ENCODE measurements at regions not wholly inside any gene's neighbourhood (a gene's known extent, or its start where the extent isn't known, plus 50 kb on each side); places are given as distances from the start of the nearest gene placed in this dataset.

- Histone ChIP-seq H2AFZ (ENCODE audit: low read length) (no peak overlapping the region), H2BK20ac (ENCODE audit: low read depth, low read length, poor library complexity, severe bottlenecking) (no peak overlapping the region), H2AK5ac (ENCODE audit: insufficient read length, low read length) (no peak overlapping the region), H2BK5ac (ENCODE audit: insufficient read length, low read length) (no peak overlapping the region), H3K9ac (ENCODE audit: extremely low read depth, insufficient read length, low read length) (no peak overlapping the region), H4K20me1 (ENCODE audit: control insufficient read depth, insufficient read depth, insufficient read length) (no peaks in the 10 kb centered on the region), H3K79me1 (ENCODE audit: insufficient read depth, low read depth, low read length, poor library complexity, severe bottlenecking) (no peaks in the 10 kb centered on the region), H3K56ac (ENCODE audit: insufficient read length, low read depth, low read length) (no peak overlapping the region), H3K27ac (ENCODE audit: insufficient read length, low read depth, low read length) (no peak overlapping the region), H4K5ac (ENCODE audit: insufficient read length, low read depth, low read length) (no peak overlapping the region), H3K27me3 (ENCODE audit: insufficient read depth, low read length) (no peaks in the 10 kb centered on the region), H2BK15ac (ENCODE audit: low read depth, low read length) (no peak overlapping the region), H3K23me2 (ENCODE audit: insufficient read length, low read depth, low read length, poor library complexity, severe bottlenecking) (no peaks in the 10 kb centered on the region), H4K91ac (ENCODE audit: insufficient read length, low read depth, low read length) (no peak overlapping the region), H3K9me3 (ENCODE audit: control insufficient read depth, low read depth, low read length) (no peaks in the 10 kb centered on the region), H3K4me1 (ENCODE audit: insufficient read depth, low read length) (no peaks in the 10 kb centered on the region), H3K4me2 (ENCODE audit: insufficient read depth, insufficient read length, low read length) (no peak overlapping the region), H2BK12ac (ENCODE audit: insufficient read length, low read depth, low read length) (no peak overlapping the region), H3K4ac (ENCODE audit: low read depth, low read length) (no peak overlapping the region), H3T11ph (ENCODE audit: low read length) (no peak overlapping the region), H3K14ac (ENCODE audit: insufficient read depth, low read length) (no peak overlapping the region), H4K8ac (replicated peaks; ENCODE audit: insufficient read length, low read depth, low read length) (no peak overlapping the region), H3K23ac (ENCODE audit: insufficient read length, low read depth, low read length) (no peak overlapping the region), H2BK120ac (ENCODE audit: low read depth, low read length, poor library complexity, severe bottlenecking) (no peak overlapping the region), H3K79me2 (ENCODE audit: insufficient read depth, low read length) (no peaks in the 10 kb centered on the region), H3K18ac (ENCODE audit: insufficient read length, low read depth, low read length) (no peak overlapping the region)
- no peak overlapping the region; a peak in 1 of 7 replicates for H3K27ac Mint-ChIP-seq
- peaks cover 4 to 5% of the 10 kb centered on the region in 2 experiments for H3K4me1 Mint-ChIP-seq
- H3K36me3 Mint-ChIP-seq (ENCODE audit: insufficient read depth in 1 of 3, low read depth in 3 of 3), result no peaks in the 10 kb centered on the region
- no peak for TF ChIP-seq CTCF (conservative IDR thresholded peaks at IDR 0.05)
- H3K27me3 Mint-ChIP-seq (ENCODE audit: low read depth), result no peaks in the 10 kb centered on the region
- no CpG with 5 or more reads among the region's 8 CpGs for WGBS (ENCODE audit: extremely low coverage, insufficient read length, low lambda C conversion rate)
- DNase-seq, result no peak
- no peaks in the 10 kb centered on the region for H3K9me3 Mint-ChIP-seq
- H3K4me3 Mint-ChIP-seq, result no peak overlapping the region
Measured at GRCh38 chr11:59264736-59265135, 52.0 kb upstream of the MPEG1 start.
